Heart left ventricle (tissue), 13 donors: ENCODE measurements at regions not wholly inside any gene's neighbourhood (a gene's known extent, or its start where the extent isn't known, plus 50 kb on each side); places are given as distances from the start of the nearest gene placed in this dataset.
"Not testable (repeated sequence)": the region's sequence is repeated elsewhere in the genome, so short reads cannot be mapped to it uniquely, and the experiment has no call there.

Source experiments
- POLR2A ChIP-seq, 2 donors: fragments of 450-650 bp; IDR thresholded peaks; one replicate each; pipeline ENCODE4 v1.6.1; 2017; ENCODE audit warnings: antibody characterized with exemption in 2 of 2, mild to moderate bottlenecking in 2 of 2, moderate library complexity in 2 of 2
- TF ChIP-seq, protein P1 (sequence below), 12 donors: fragments of 200-600 bp; sonication (generic) in 4 of 12; IDR thresholded peaks; one replicate each; pipeline versions ENCODE4 v1.5.0 to v1.8.0; 2018 to 2022; ENCODE audit warnings: antibody characterized with exemption in 12 of 12, mild to moderate bottlenecking in 5 of 12
- donor health status: ischemic (EF 13 %, LVEDD 7.1; RV severe dilation, severe dysfunction).
- donor health status: DM: no; HTN: yes; CAD: no.
- donor health status: DM: no; HTN: no; CAD: no.
- donor health status: ischemic (EF 25% LVEDD 6.9; RV normal size, moderate dysfunction).
- donor health status: ischemic (EF 25% LVEDD 5.7; RV mildly dilated, moderate dysfunction).
- donor health status: ischemic (EF 35%, LVEDD 5.7; RV mildly dilated, moderate dysfunction).
- donor health status: nonischemic (EF 11% LVEDD 7.7; RV severe dilation, severe dysfunction).
- donor health status: DM: yes; HTN: yes; CAD: no.
- donor health status: PGD.
- donor health status: ischemic (EF 29% LVEDD 5.4; RV normal size, mild dysfunction).
- donor health status: nonischemic (EF 23%, LVEDD 6.1; RV moderate dilation, normal function).

GRCh38 chr5:30498509-30498908, 695.0 kb upstream of the CDH6 start:
- TF ChIP-seq POLR2A (IDR thresholded peaks at IDR 0.05) = not testable (repeated sequence)
- TF ChIP-seq, protein P1, sequence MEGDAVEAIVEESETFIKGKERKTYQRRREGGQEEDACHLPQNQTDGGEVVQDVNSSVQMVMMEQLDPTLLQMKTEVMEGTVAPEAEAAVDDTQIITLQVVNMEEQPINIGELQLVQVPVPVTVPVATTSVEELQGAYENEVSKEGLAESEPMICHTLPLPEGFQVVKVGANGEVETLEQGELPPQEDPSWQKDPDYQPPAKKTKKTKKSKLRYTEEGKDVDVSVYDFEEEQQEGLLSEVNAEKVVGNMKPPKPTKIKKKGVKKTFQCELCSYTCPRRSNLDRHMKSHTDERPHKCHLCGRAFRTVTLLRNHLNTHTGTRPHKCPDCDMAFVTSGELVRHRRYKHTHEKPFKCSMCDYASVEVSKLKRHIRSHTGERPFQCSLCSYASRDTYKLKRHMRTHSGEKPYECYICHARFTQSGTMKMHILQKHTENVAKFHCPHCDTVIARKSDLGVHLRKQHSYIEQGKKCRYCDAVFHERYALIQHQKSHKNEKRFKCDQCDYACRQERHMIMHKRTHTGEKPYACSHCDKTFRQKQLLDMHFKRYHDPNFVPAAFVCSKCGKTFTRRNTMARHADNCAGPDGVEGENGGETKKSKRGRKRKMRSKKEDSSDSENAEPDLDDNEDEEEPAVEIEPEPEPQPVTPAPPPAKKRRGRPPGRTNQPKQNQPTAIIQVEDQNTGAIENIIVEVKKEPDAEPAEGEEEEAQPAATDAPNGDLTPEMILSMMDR (IDR thresholded peaks at IDR 0.05) = not testable (repeated sequence)
